Neural crest cell (in vitro differentiated cells): ENCODE measurements at regions not wholly inside any gene's neighbourhood (a gene's known extent, or its start where the extent isn't known, plus 50 kb on each side); places are given as distances from the start of the nearest gene placed in this dataset.

ENCODE experiments used
- DNase-seq: peaks from one replicate; pipeline ENCODE4 v3.0.0; 2021; ENCODE audit warnings: low read depth, mixed read lengths, low spot score
- H3K27ac Mint-ChIP-seq: one replicate; pipeline ENCODE4 v1.8.0; 2021; ENCODE audit warnings: mild to moderate bottlenecking, mixed read lengths; ENCODE audit not compliant: unreplicated experiment
- H3K27me3 Mint-ChIP-seq: 2 replicates; pipeline ENCODE4 v1.8.0; 2021; ENCODE audit warnings: low read depth, mild to moderate bottlenecking, mixed read lengths
- H3K36me3 Mint-ChIP-seq: 2 replicates; pipeline ENCODE4 v1.8.0; 2021; ENCODE audit warnings: low read depth, mild to moderate bottlenecking, mixed read lengths
- H3K4me1 Mint-ChIP-seq: 2 replicates; pipeline ENCODE4 v1.8.0; 2021; ENCODE audit warnings: mixed read lengths
- H3K4me3 Mint-ChIP-seq: one replicate; pipeline ENCODE4 v1.8.0; 2021; ENCODE audit warnings: mild to moderate bottlenecking, mixed read lengths
- H3K9me3 Mint-ChIP-seq: 2 replicates; pipeline ENCODE4 v1.8.0; 2021; ENCODE audit warnings: mixed read lengths
- TF ChIP-seq, protein P1 (sequence below): fragments of 200-600 bp; sonication (generic); conservative IDR thresholded peaks from 2 replicates; pipeline ENCODE4 v1.5.0; 2021; ENCODE audit warnings: antibody characterized with exemption, mild to moderate bottlenecking

DNA sequence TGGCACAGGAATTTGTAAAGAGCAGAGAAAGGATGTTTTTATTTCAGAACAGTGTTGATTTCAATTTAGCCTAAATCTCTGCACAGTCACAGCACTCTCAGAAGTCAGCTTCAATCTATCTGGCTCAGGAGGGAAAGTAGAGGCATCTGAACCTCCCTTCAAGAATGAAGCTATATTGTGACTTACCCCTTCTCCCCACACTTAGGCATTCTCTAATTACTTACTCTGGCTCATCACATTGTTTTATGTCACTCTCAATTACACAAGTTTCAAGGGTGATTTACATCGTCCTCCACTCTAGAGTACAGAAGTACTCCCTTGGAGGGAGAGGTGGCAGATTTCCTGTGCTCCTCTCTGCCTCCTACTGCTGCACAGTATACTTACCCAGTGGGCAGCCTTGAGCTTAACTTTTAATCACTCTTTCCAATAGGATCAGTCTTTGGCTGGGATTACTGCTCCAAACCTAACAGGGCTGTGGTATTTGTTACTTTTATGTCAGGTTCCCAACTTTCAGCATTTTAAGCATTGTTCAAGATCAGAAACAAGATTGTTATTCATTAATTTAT, 211.4 kb downstream of the AASDHPPT start:
- Mint-ChIP-seq H3K4me1 (no peaks in the 10 kb centered on the region), H3K36me3 (no peaks in the 10 kb centered on the region), H3K27ac (no peak overlapping the region), H3K27me3 (no peaks in the 10 kb centered on the region), H3K9me3 (peaks cover under 1% of the 10 kb centered on the region), H3K4me3 (no peak overlapping the region)
- no peak for DNase-seq
- TF ChIP-seq, protein P1, sequence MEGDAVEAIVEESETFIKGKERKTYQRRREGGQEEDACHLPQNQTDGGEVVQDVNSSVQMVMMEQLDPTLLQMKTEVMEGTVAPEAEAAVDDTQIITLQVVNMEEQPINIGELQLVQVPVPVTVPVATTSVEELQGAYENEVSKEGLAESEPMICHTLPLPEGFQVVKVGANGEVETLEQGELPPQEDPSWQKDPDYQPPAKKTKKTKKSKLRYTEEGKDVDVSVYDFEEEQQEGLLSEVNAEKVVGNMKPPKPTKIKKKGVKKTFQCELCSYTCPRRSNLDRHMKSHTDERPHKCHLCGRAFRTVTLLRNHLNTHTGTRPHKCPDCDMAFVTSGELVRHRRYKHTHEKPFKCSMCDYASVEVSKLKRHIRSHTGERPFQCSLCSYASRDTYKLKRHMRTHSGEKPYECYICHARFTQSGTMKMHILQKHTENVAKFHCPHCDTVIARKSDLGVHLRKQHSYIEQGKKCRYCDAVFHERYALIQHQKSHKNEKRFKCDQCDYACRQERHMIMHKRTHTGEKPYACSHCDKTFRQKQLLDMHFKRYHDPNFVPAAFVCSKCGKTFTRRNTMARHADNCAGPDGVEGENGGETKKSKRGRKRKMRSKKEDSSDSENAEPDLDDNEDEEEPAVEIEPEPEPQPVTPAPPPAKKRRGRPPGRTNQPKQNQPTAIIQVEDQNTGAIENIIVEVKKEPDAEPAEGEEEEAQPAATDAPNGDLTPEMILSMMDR, result no peak

DNA sequence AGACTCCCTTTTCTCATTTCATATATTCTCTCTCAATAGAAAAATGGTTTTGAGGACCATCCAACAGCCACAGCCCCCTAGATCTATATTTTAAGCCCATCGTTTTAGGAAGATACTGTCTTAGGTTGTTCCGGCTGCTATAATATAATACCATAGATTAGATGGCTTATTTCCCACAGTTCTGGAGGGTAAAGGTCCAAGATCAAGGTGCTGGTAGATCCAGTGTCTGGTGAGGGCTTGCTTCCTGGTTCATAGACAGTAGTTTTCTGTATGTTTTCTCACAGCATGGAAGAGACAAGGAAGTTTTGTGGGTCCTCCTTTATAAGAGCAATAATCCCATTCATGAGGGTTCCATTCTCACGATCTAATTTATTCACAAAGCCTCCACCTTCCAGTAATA, 215.1 kb downstream of the AASDHPPT start:
- H3K4me1 Mint-ChIP-seq, result no peaks in the 10 kb centered on the region
- H3K27me3 Mint-ChIP-seq, result no peaks in the 10 kb centered on the region
- TF ChIP-seq, protein P1, result no peak
- peaks cover 3% of the 10 kb centered on the region for H3K9me3 Mint-ChIP-seq
- no peak for DNase-seq
- H3K36me3 Mint-ChIP-seq, result no peaks in the 10 kb centered on the region
- H3K27ac Mint-ChIP-seq, result no peak overlapping the region
- H3K4me3 Mint-ChIP-seq, result no peak overlapping the region

DNA sequence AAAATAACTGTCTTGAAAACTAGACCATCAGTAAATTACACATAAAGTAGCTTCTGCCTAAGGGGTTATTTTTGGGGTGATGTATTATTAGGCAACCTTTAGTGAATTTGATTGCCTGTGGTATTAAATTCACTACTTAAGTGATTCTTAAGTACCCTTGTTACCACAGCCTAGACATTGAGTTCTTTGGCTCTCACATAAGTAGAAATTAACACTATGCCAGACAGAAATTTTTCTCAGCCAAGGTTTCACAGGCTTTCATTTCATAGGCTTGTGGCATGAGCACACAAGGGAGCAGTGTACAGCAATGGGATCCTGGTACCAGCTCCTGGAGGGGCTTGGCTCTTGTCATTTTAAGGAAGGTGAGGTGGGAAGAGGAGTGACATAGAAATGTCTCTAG, 218.5 kb downstream of the AASDHPPT start:
- DNase-seq, result no peak
- TF ChIP-seq, protein P1, result no peak
- Mint-ChIP-seq H3K36me3 (no peaks in the 10 kb centered on the region), H3K9me3 (peaks cover 7% of the 10 kb centered on the region), H3K4me3 (no peak overlapping the region), H3K4me1 (no peaks in the 10 kb centered on the region), H3K27me3 (no peaks in the 10 kb centered on the region), H3K27ac (no peak overlapping the region)

DNA sequence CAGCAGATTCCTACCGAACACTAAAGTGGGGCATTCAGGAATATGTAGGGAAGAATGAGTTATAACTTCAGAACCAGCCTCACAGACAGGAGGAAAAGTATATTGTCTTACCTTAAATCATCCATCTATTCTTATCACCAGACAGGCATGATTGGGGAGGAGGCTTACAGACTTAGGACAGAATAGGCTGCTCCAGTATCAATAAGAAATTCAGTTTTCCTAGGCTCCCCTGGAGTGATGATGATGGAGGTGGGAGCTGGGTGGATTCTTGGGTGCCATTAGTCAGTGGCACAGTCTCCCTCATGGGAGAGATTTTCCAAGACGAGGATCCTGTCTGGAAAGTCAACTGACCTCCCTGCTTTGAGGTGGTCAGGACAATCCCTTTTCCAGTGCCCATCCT, 225.0 kb downstream of the AASDHPPT start:
- Mint-ChIP-seq H3K4me1 (no peaks in the 10 kb centered on the region), H3K27ac (no peak overlapping the region), H3K36me3 (no peaks in the 10 kb centered on the region), H3K4me3 (no peak overlapping the region), H3K9me3 (peaks cover 21% of the 10 kb centered on the region), H3K27me3 (no peaks in the 10 kb centered on the region)
- TF ChIP-seq, protein P1, result no peak
- no peak for DNase-seq

DNA sequence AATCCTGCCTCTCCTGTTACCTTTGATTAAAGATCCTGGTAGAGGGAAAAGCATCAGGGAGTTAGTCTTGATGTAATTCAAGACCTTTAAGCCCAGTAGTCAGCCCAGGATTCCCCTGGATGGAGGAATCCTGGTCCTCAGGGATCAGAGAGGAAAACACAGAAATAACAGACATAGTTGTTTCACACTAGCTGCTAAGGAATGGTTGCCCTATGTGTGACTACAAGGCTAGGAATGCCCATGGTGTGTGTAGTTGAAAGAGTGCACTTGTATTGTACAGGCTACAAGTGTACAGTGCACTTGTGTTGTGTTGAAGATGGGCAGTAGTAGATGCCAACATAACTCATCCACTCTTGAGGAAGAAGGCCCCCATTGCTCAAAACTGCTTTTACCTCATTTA, 226.8 kb downstream of the AASDHPPT start:
- Mint-ChIP-seq H3K9me3 (peaks cover 16% of the 10 kb centered on the region), H3K4me1 (no peaks in the 10 kb centered on the region)

More for the DNA sequence above, 226.8 kb downstream of the AASDHPPT start:
- TF ChIP-seq, protein P1, result no peak
- Mint-ChIP-seq H3K4me3 (no peak overlapping the region), H3K36me3 (no peaks in the 10 kb centered on the region), H3K27me3 (no peaks in the 10 kb centered on the region), H3K27ac (no peak overlapping the region)
- no peak for DNase-seq
